ENCODE measurements at regions not wholly inside any gene's neighbourhood (a gene's known extent, or its start where the extent isn't known, plus 50 kb on each side); places are given as distances from the start of the nearest gene placed in this dataset.

GRCh38 chr15:39075311-39075710 is 505.6 kb upstream of the THBS1 start:
- no peaks in the 10 kb centered on the region for H4K20me1 ChIP-seq (ENCODE audit: insufficient read depth, low read length)
- in situ Hi-C loops (cut with HindIII; ENCODE audit: extremely low pct_ligation_motif_present, low pct_unique_long_range_greater_than_20kb) (no loop called here), intact Hi-C loops (cut with micrococcal nuclease; ENCODE audit: unreplicated experiment) (no loop called here)
- H3K9me3 ChIP-seq (ENCODE audit: low read length) = no peaks in the 10 kb centered on the region
- no peak overlapping the region for H3K9ac ChIP-seq (ENCODE audit: insufficient read depth, low read depth, low read length)
- no peaks in the 10 kb centered on the region for H3K4me1 ChIP-seq (ENCODE audit: insufficient read depth, low read length)
- no peaks in the 10 kb centered on the region for H3K36me3 ChIP-seq (replicated peaks in 1 of 2; ENCODE audit: control insufficient read depth in 1 of 2, insufficient read depth in 2 of 2, low read length in 2 of 2)
- no peak overlapping the region for H3K4me2 ChIP-seq (ENCODE audit: low read depth, low read length)
- H3K27me3 ChIP-seq (ENCODE audit: control insufficient read depth in 1 of 2, insufficient read depth in 2 of 2, low read length in 2 of 2) = no peaks in the 10 kb centered on the region; a peak in 1 of 5 replicates
- no peak for ATAC-seq
- H3K4me3 ChIP-seq (replicated peaks in 1 of 3; ENCODE audit: insufficient read depth in 1 of 3, low read depth in 2 of 3, low read length in 3 of 3) = no peak overlapping the region
- no peaks in the 10 kb centered on the region for H3K79me2 ChIP-seq (ENCODE audit: insufficient read depth, low read length)
- DNase-seq (ENCODE audit: low spot score) = no peak
- ChIA-PET POLR2A (no interaction called here), CTCF (ENCODE audit: low intra/inter-chr PET ratio, low total read pairs) (no interaction called here)
- no TSS peak for BruUV-seq (replicated peaks)
- FAIRE-seq = no peak
- no peak overlapping the region for H3K27ac ChIP-seq (ENCODE audit: extremely low read length, insufficient read depth, low read length)
- 14% methylated on average over 3 of the region's 3 CpGs for WGBS (ENCODE audit: low lambda C conversion rate)
- TF ChIP-seq EHMT2 (IDR thresholded peaks at IDR 0.05; ENCODE audit: borderline replicate concordance, low read depth, low read length) (no peak), ZSCAN31 (CRISPR knock-in tag; IDR thresholded peaks at IDR 0.05; ENCODE audit: low read depth) (no peak), ZBTB38 (CRISPR knock-in tag; IDR thresholded peaks at IDR 0.05) (no peak), ZNF614 (CRISPR knock-in tag; IDR thresholded peaks at IDR 0.05; ENCODE audit: borderline replicate concordance) (no peak), CENPBD1 (CRISPR knock-in tag; IDR thresholded peaks at IDR 0.05; ENCODE audit: borderline replicate concordance, low read depth) (no peak), TSC22D2 (CRISPR knock-in tag; IDR thresholded peaks at IDR 0.05; ENCODE audit: borderline replicate concordance) (no peak), BATF2 (CRISPR knock-in tag; IDR thresholded peaks at IDR 0.05) (no peak), XRCC5 (optimal IDR thresholded peaks at IDR 0.05; ENCODE audit: low read length) (no peak), POGK (CRISPR knock-in tag; conservative IDR thresholded peaks at IDR 0.05) (no peak), JUN (CRISPR knock-in tag; IDR thresholded peaks at IDR 0.05) (no peak), SRSF9 (IDR thresholded peaks at IDR 0.05; ENCODE audit: borderline replicate concordance, insufficient read depth, low read depth, low read length, poor library complexity, severe bottlenecking) (no peak), ZNF660 (CRISPR knock-in tag; IDR thresholded peaks at IDR 0.05; ENCODE audit: borderline replicate concordance, low read depth) (no peak), ZMYM4 (CRISPR knock-in tag; IDR thresholded peaks at IDR 0.05) (no peak), ZNF350 (CRISPR knock-in tag; IDR thresholded peaks at IDR 0.05; ENCODE audit: borderline replicate concordance, low read depth) (no peak), NFE2L1 (CRISPR knock-in tag; IDR thresholded peaks at IDR 0.05; ENCODE audit: borderline replicate concordance) (no peak), TCF12 (IDR thresholded peaks at IDR 0.05) (no peak), TCF12 (CRISPR knock-in tag; IDR thresholded peaks at IDR 0.05) (no peak), ZNF598 (CRISPR knock-in tag; IDR thresholded peaks at IDR 0.05; ENCODE audit: borderline replicate concordance) (no peak), LCORL (IDR thresholded peaks at IDR 0.05) (no peak), LCORL (CRISPR knock-in tag; IDR thresholded peaks at IDR 0.05) (no peak), FOXK1 (CRISPR knock-in tag; IDR thresholded peaks at IDR 0.05; ENCODE audit: borderline replicate concordance, low read depth) (no peak)
- H2AFZ ChIP-seq (ENCODE audit: low read length) = no peak overlapping the region
